Activated CD4-positive, alpha-beta T cell treated with anti-CD3 and anti-CD28 coated beads, Interleukin-2, amount 10 ng/mL, durations not matched to agents 7 days and 5 days (primary cell): ENCODE measurements at regions not wholly inside any gene's neighbourhood (a gene's known extent, or its start where the extent isn't known, plus 50 kb on each side); places are given as distances from the start of the nearest gene placed in this dataset.

Source experiments
- CTCF ChIA-PET: fragments of 350-600 bp; sonication (Branson Sonifier 250); formaldehyde crosslinking; loops from one replicate; lab custom pipeline; 2021; ENCODE audit warnings: antibody characterized with exemption; lab: Charles Lee
- POLR2A ChIA-PET: fragments of 350-600 bp; sonication (Branson Sonifier 250); formaldehyde crosslinking; loops from one replicate; lab custom pipeline; 2021; ENCODE audit warnings: antibody characterized with exemption; lab: Charles Lee
- DNase-seq: peaks from one replicate; pipeline ENCODE4 v3.0.0-alpha.2; 2020
- H3K27ac Mint-ChIP-seq: one replicate; pipeline ENCODE4 v1.8.0; 2021; ENCODE audit warnings: mild to moderate bottlenecking, moderate library complexity, mixed read lengths
- H3K27me3 Mint-ChIP-seq: one replicate; pipeline ENCODE4 v1.8.0; 2021; ENCODE audit warnings: mixed read lengths
- H3K36me3 Mint-ChIP-seq: one replicate; pipeline ENCODE4 v1.8.0; 2021; ENCODE audit warnings: low read depth, mixed read lengths
- H3K4me1 Mint-ChIP-seq: one replicate; pipeline ENCODE4 v1.8.0; 2021; ENCODE audit warnings: mixed read lengths
- H3K4me3 Mint-ChIP-seq: one replicate; pipeline ENCODE4 v1.8.0; 2021; ENCODE audit warnings: mild to moderate bottlenecking, moderate library complexity, mixed read lengths
- H3K9me3 Mint-ChIP-seq: one replicate; pipeline ENCODE4 v1.8.0; 2021; ENCODE audit warnings: mixed read lengths

DNA sequence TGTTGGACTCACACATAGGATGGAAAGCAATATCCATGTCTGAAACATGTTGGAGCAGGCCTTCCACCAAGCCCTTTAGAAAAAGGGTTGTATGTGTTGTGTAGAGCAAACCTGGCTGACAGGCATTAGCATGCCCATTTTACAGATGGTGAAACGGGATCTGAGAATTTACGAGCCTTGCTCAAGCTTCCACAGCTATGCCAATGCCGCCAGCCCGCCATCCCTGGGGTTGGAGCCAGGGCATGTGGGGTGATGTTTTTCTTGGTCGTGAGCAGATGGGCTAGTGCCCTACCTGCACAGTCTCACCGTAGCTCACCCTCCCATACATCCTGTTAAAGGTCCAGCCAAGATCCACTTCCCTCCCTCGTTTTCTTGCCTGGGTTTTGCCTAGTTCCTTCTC, 97.5 kb upstream of the TLE3 start:
- POLR2A ChIA-PET: no interaction called here
- CTCF ChIA-PET: no interaction called here
- no peak overlapping the region for H3K27ac Mint-ChIP-seq
- no peak overlapping the region for H3K4me3 Mint-ChIP-seq
- no peak for DNase-seq
- peaks cover 3% of the 10 kb centered on the region for H3K9me3 Mint-ChIP-seq
- no peaks in the 10 kb centered on the region for H3K36me3 Mint-ChIP-seq
- peaks cover 8% of the 10 kb centered on the region for H3K27me3 Mint-ChIP-seq
- H3K4me1 Mint-ChIP-seq: no peaks in the 10 kb centered on the region

DNA sequence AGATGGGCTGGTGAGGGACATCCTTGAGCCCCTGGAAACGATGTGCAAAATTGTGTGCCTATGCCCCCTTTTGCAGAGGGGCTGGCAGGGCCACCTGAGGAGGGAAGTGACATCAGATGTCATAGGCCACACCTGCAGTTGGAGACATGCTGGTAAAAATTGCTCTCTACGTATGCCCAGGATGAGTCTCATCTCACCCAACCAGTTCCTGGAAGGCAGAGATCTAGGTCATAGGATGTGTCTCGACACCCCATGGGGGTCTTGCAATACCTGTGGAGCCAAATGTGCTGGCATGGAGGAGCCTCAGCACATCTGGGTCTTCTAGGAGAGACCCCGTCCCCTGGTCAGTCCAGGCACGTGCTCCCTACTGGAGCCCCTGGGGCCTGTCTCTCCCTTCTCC, 96.5 kb upstream of the TLE3 start:
- no peaks in the 10 kb centered on the region for H3K4me1 Mint-ChIP-seq
- H3K27ac Mint-ChIP-seq: no peak overlapping the region
- ChIA-PET POLR2A (no interaction called here), CTCF (no interaction called here)
- DNase-seq: no peak
- H3K4me3 Mint-ChIP-seq: no peak overlapping the region
- no peaks in the 10 kb centered on the region for H3K36me3 Mint-ChIP-seq
- peaks cover 8% of the 10 kb centered on the region for H3K27me3 Mint-ChIP-seq
- peaks cover 3% of the 10 kb centered on the region for H3K9me3 Mint-ChIP-seq

DNA sequence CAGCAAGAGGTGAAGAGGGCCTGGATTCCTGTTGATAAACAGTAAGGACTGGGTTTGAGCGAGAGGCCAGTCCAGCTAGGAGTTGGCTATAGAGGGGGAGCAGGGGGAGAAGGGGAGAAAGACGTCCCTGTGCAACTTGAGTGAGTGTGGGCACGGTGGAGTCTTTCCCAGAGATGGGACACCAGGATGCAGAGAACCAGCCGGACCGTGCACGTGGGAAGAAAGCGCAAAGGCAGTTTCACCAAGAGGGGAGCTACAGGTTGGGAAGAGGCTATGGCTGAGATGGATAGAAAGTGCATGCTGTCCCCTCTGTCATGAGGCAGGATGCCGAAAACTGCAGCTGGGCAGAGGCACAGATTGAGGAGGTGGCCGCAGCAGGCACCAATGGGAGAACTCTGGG, 96.0 kb upstream of the TLE3 start:
- no peaks in the 10 kb centered on the region for H3K36me3 Mint-ChIP-seq
- no peak overlapping the region for H3K4me3 Mint-ChIP-seq
- ChIA-PET CTCF (no interaction called here), POLR2A (no interaction called here)
- no peaks in the 10 kb centered on the region for H3K4me1 Mint-ChIP-seq
- no peak overlapping the region for H3K27ac Mint-ChIP-seq
- peaks cover 3% of the 10 kb centered on the region for H3K9me3 Mint-ChIP-seq
- H3K27me3 Mint-ChIP-seq: peaks cover 8% of the 10 kb centered on the region
- no peak for DNase-seq

DNA sequence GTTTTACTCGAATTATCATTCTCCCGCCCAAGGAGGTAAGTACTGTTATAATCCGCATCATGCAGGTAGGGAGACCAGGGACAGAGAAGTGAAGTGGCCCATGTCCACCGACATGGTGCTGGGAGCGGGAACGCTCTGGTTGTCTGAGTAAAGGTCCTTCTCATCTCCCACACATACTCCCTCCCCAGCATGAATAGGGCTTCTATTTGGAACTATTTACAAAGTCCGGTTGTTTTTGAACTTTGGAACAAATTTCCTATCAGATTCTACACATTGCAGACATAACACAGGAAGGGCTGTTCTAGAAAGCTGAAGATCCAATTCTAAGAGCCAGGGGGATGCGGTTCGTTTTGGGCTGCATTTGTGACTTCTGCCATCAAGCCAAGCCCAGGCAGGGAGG, 94.8 kb upstream of the TLE3 start:
- H3K27me3 Mint-ChIP-seq: peaks cover 8% of the 10 kb centered on the region
- H3K4me1 Mint-ChIP-seq: no peaks in the 10 kb centered on the region
- CTCF ChIA-PET: no interaction called here
- H3K27ac Mint-ChIP-seq: no peak overlapping the region
- no peaks in the 10 kb centered on the region for H3K36me3 Mint-ChIP-seq
- peaks cover 3% of the 10 kb centered on the region for H3K9me3 Mint-ChIP-seq
- no peak overlapping the region for H3K4me3 Mint-ChIP-seq
- DNase-seq: no peak
- POLR2A ChIA-PET: no interaction called here

DNA sequence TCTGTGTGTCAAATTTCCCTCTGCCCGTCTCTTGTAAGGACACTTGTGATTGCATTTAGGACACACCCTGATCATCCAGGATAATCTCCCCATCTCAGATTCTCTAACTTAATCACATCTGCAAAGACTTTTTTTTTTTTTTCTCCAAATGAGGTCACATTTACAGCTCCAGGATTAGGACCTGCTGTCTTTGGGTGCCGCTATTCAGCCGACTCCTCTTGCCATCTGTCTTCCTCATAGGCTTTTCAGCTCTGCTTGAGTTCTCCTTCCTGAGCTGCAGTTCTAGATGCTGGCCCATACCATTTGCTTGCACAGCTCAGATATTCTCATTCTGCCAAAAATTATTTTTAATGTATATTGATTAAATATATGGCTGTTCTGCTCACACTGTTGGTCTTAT, 94.3 kb upstream of the TLE3 start:
- H3K27me3 Mint-ChIP-seq: peaks cover 8% of the 10 kb centered on the region

DNA sequence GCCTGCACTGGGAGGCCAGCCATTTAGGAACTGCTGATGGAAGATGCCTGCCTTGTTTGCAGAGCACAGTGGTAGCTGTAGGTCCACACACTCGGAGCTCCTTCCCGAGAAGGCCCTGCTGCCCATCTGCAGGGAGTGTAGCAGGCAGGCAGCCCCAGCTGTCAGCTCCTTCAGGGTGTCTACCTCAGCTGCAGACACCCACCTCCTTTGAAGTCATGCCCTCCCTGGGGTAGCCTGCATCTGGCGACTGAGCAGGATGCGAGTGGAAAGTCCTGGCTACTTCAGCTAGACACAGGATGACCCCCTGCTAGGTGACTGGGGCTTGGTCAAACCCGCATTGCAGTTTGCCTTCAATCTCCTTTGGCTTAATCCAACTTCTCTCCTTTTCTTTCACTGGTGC, 93.2 kb upstream of the TLE3 start:
- no peak for DNase-seq
- Mint-ChIP-seq H3K27me3 (peaks cover 8% of the 10 kb centered on the region), H3K27ac (no peak overlapping the region), H3K4me1 (no peaks in the 10 kb centered on the region), H3K36me3 (no peaks in the 10 kb centered on the region), H3K9me3 (peaks cover 3% of the 10 kb centered on the region), H3K4me3 (no peak overlapping the region)
- ChIA-PET CTCF (interaction anchor here (0.7 to 0.8 kb wide), 2 partner anchors 126 to 249 kb away, joined by 3 read pairs; no protein-coding TSS in a partner anchor), POLR2A (no interaction called here)

More for the DNA sequence above, 94.3 kb upstream of the TLE3 start:
- no peak overlapping the region for H3K4me3 Mint-ChIP-seq
- POLR2A ChIA-PET: no interaction called here
- DNase-seq: no peak
- no peak overlapping the region for H3K27ac Mint-ChIP-seq
- peaks cover 3% of the 10 kb centered on the region for H3K9me3 Mint-ChIP-seq
- H3K4me1 Mint-ChIP-seq: no peaks in the 10 kb centered on the region
- no peaks in the 10 kb centered on the region for H3K36me3 Mint-ChIP-seq
- CTCF ChIA-PET: no interaction called here

DNA sequence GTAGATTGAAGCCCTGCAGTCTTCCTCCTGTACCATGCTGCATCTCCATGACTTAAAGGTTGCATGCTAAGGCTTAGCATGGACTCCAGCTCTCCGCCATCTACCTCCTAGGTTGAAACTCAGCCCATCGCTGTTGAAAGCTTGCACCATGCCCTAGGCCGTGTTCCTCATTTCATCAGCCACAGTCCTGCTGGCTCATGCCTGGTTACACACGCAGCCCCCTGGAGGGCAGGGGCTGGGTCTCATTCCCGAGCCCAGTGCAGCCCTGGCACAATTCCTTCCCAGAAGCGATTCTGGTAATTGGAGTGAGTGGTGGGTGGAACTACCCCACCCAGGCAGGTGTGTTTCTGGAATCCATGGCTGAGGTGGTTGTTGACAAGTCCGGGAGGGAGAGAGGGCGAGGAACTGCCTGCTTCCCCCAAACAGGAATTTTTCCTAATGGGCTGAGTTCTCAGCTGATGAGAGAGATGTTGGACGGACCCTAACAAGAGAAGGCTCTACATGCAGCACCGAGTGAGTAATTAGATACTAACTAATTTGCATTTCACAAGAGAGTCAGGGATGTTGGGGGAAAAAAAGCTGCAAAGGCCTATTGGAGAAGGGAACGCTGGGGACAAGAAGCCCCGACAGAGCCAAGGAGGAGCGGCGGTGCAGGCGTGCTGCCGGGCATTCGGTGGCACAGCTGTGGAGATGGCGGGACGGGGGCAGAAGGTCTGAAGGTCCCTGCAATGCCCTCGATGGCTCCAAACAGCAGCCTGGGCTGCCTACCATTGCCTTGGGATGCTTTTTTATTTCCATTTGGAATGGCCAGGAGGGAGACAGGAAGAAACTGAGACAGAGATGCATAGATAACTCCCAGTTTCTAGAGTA, 92.3 kb upstream of the TLE3 start:
- ChIA-PET POLR2A (no interaction called here), CTCF (interaction anchor here (0.7 to 0.8 kb wide), 2 partner anchors 127 to 250 kb away, joined by 3 read pairs; no protein-coding TSS in a partner anchor)
- DNase-seq: no peak
- peaks cover 8% of the 10 kb centered on the region for H3K27me3 Mint-ChIP-seq
- H3K4me3 Mint-ChIP-seq: no peak overlapping the region
- peaks cover 3% of the 10 kb centered on the region for H3K9me3 Mint-ChIP-seq
- no peaks in the 10 kb centered on the region for H3K36me3 Mint-ChIP-seq
- no peak overlapping the region for H3K27ac Mint-ChIP-seq
- no peaks in the 10 kb centered on the region for H3K4me1 Mint-ChIP-seq

DNA sequence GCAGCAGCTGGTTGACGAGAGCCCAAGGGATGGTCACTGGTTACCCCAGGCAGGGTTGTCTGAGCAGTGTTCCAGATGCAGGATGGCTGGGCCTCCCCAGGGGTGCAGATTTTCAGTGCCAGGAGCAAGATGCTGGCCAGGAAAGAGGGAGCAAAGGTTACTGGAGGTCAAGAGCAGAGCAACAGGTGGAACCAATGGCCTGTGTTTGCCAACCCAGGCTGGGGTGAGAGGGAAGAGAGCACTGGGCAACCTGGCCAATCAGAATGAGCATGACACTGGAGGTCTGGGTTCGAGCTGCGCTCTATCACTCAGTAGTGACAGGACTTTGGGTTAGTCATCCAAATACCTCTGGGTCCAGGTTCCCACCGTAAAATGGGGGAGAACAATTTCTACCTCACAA, 90.6 kb upstream of the TLE3 start:
- H3K9me3 Mint-ChIP-seq: peaks cover 3% of the 10 kb centered on the region
- ChIA-PET CTCF (no interaction called here), POLR2A (no interaction called here)
- H3K4me3 Mint-ChIP-seq: no peak overlapping the region
- DNase-seq: no peak
- H3K36me3 Mint-ChIP-seq: no peaks in the 10 kb centered on the region
- H3K4me1 Mint-ChIP-seq: no peaks in the 10 kb centered on the region
- peaks cover 3% of the 10 kb centered on the region for H3K27me3 Mint-ChIP-seq
- no peak overlapping the region for H3K27ac Mint-ChIP-seq

DNA sequence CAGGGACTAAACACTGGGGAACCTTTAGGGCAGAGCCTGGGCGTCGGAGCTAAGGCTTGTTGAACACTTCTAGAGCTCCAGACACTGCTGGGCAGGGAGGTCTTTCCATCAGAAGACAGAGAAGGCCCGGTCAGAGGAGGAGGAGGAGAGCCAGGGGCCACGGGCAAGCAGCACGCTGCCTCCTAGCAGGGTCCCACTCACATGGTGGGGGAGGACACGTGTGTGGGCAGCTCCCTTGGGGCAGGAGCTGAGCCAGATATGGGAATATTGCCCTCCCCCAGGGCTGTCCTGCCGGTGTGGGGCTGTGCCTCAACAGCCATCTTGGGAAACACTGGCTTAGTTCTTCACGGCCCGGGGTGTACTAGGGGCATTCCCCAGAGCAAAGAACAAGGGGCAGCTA, 89.6 kb upstream of the TLE3 start:
- ChIA-PET CTCF (interaction anchor here (1.2 kb wide), 1 partner anchor 16 kb away, joined by 3 read pairs; no protein-coding TSS in a partner anchor), POLR2A (no interaction called here)
- H3K4me1 Mint-ChIP-seq: no peaks in the 10 kb centered on the region
- H3K27me3 Mint-ChIP-seq: peaks cover 7% of the 10 kb centered on the region
- H3K27ac Mint-ChIP-seq: no peak overlapping the region
- DNase-seq: no peak
- no peak overlapping the region for H3K4me3 Mint-ChIP-seq
- H3K9me3 Mint-ChIP-seq: peaks cover 3% of the 10 kb centered on the region
- H3K36me3 Mint-ChIP-seq: no peaks in the 10 kb centered on the region

DNA sequence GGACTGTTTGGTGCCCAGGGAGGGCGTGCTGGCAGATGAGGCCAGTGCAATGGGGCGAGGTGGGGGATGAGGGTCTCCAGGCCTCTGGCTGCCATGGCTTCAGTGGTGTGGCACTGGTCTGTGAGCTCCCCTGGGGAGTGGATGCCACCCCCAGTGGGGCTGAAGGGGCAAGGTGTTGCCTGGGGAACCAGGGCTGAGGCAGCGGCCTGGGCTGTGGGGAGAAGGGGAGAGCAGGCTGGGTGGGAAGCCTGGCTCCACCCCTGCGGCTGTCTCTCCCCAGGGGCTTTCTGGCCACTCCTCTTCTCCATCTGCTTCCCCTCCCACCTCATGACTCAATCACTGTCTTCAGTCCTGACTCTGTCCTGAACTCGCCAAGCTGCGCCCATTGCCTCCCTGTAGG, 88.4 kb upstream of the TLE3 start:
- Mint-ChIP-seq H3K27ac (no peak overlapping the region), H3K27me3 (peaks cover 4% of the 10 kb centered on the region), H3K36me3 (no peaks in the 10 kb centered on the region), H3K4me3 (no peak overlapping the region), H3K9me3 (no peaks in the 10 kb centered on the region), H3K4me1 (no peaks in the 10 kb centered on the region)
- ChIA-PET POLR2A (no interaction called here), CTCF (interaction anchor here (1.2 kb wide), 1 partner anchor 18 kb away, joined by 3 read pairs; no protein-coding TSS in a partner anchor)
- no peak for DNase-seq

DNA sequence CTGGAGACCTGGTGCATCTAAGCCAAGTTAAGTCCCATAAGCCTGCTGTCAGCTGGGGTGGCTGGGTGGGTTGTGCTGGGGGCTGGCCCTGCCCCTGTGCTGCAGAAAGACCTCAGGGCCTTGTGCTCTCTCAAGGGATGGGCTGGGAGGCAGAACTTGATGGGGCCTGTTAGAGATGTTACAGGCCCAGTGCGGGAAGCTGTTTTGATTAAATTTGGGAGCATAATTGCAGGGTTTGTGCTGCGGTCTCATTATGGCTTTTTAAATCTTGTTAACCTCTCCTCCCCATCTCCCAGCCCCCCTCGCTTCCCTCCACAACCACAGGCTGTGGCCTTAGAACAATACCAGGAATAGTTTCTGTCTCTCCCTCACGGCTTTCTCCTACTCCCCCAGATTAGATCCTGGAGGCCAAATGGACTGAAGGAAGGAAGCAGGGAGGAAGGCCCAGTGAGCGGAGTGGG, 87.6 kb upstream of the TLE3 start:
- Mint-ChIP-seq H3K27ac (no peak overlapping the region), H3K4me1 (peaks cover 2% of the 10 kb centered on the region), H3K9me3 (no peaks in the 10 kb centered on the region), H3K36me3 (no peaks in the 10 kb centered on the region), H3K4me3 (no peak overlapping the region), H3K27me3 (peaks cover 4% of the 10 kb centered on the region)
- DNase-seq: no peak
- CTCF ChIA-PET: no interaction called here
- POLR2A ChIA-PET: no interaction called here

DNA sequence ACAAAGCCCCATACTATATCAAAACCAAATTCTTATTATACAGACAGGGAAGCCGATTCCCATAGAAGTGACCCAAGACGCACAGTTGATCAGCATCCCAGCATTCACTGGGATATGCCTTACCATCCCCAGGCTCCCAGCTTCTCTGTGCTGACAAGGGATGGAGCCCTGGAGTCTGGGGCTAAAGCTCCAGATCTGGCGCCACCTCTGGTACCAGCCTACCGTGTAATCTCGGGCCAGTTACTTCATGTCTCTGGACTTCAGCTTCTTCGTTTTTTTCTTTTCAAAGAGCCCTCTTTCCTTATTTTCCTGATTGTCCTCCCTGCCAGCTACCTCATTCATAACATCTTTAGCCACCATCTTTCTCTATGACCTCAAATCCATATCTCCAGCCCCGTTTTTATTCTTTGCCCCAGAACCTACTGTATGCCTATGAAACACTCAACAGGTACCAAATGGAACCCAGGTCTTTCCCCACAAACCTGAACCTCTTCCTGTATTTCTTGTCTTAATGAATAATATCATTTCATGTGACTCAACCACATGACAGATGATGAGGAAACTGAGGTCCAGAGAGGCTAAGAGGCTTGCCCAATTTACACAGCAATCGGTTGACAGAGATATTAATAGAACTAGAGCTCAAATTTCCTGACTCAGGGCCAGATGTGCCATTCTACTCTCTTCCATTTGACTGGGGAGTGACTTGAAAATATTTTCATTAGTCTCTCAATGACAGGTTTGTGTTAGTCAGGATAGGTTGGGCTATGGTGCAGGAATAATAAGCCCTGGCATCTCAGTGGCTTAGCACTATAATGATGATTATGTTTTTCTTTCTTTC, 85.4 kb upstream of the TLE3 start:
- no peaks in the 10 kb centered on the region for H3K36me3 Mint-ChIP-seq
- peaks cover 6% of the 10 kb centered on the region for H3K27me3 Mint-ChIP-seq
- no peak overlapping the region for H3K4me3 Mint-ChIP-seq
- no peak overlapping the region for H3K27ac Mint-ChIP-seq
- ChIA-PET CTCF (interaction anchor here (0.6 kb wide), 1 partner anchor 524 kb away, joined by 3 read pairs; no protein-coding TSS in a partner anchor), POLR2A (no interaction called here)
- peaks cover 2% of the 10 kb centered on the region for H3K4me1 Mint-ChIP-seq
- DNase-seq: no peak
- H3K9me3 Mint-ChIP-seq: no peaks in the 10 kb centered on the region
